ENCODE measurements at regions not wholly inside any gene's neighbourhood (a gene's known extent, or its start where the extent isn't known, plus 50 kb on each side); places are given as distances from the start of the nearest gene placed in this dataset.

- H3K4me3 Mint-ChIP-seq (ENCODE audit: low read depth, unreplicated experiment), result no peak overlapping the region
- TF ChIP-seq CTCF (IDR thresholded peaks at IDR 0.05; ENCODE audit: unreplicated experiment), result no peak
- no peaks in the 10 kb centered on the region for H3K36me3 Mint-ChIP-seq (ENCODE audit: insufficient read depth, unreplicated experiment)
- no peaks in the 10 kb centered on the region for H3K4me1 Mint-ChIP-seq (ENCODE audit: low read depth, unreplicated experiment)
- no peak overlapping the region for H3K27ac Mint-ChIP-seq (ENCODE audit: unreplicated experiment)
- H3K27me3 Mint-ChIP-seq (ENCODE audit: unreplicated experiment), result no peaks in the 10 kb centered on the region
- CTCF ChIA-PET, result no interaction called here
- BruUV-seq (replicated peaks), result no TSS peak
- intact Hi-C loops (cut with micrococcal nuclease; ENCODE audit: unreplicated experiment), result no loop called here
- no peak for DNase-seq
- peaks cover 8% of the 10 kb centered on the region for H3K9me3 Mint-ChIP-seq (ENCODE audit: low read depth, unreplicated experiment)
Measured at GRCh38 chr4:62457356-62457755, 1257.2 kb downstream of the ADGRL3 start.

GRCh38 chr4:62455871-62456270 lies 1255.7 kb downstream of the ADGRL3 start:
- CTCF ChIA-PET, result no interaction called here
- intact Hi-C loops (cut with micrococcal nuclease; ENCODE audit: unreplicated experiment), result no loop called here
- no peaks in the 10 kb centered on the region for H3K27me3 Mint-ChIP-seq (ENCODE audit: unreplicated experiment)
- no peaks in the 10 kb centered on the region for H3K4me1 Mint-ChIP-seq (ENCODE audit: low read depth, unreplicated experiment)
- DNase-seq, result no peak
- H3K27ac Mint-ChIP-seq (ENCODE audit: unreplicated experiment), result no peak overlapping the region
- BruUV-seq (replicated peaks), result no TSS peak
- TF ChIP-seq CTCF (IDR thresholded peaks at IDR 0.05; ENCODE audit: unreplicated experiment), result no peak
- no peak overlapping the region for H3K4me3 Mint-ChIP-seq (ENCODE audit: low read depth, unreplicated experiment)
- H3K36me3 Mint-ChIP-seq (ENCODE audit: insufficient read depth, unreplicated experiment), result no peaks in the 10 kb centered on the region
- peaks cover 8% of the 10 kb centered on the region for H3K9me3 Mint-ChIP-seq (ENCODE audit: low read depth, unreplicated experiment)

GRCh38 chr4:62454535-62454934 lies 1254.4 kb downstream of the ADGRL3 start:
- CTCF ChIA-PET, result no interaction called here
- no peaks in the 10 kb centered on the region for H3K27me3 Mint-ChIP-seq (ENCODE audit: unreplicated experiment)

GRCh38 chr4:62450740-62451139 lies 1250.6 kb downstream of the ADGRL3 start:
- no peaks in the 10 kb centered on the region for H3K27me3 Mint-ChIP-seq (ENCODE audit: unreplicated experiment)
- intact Hi-C loops (cut with micrococcal nuclease; ENCODE audit: unreplicated experiment), result no loop called here
- no peaks in the 10 kb centered on the region for H3K4me1 Mint-ChIP-seq (ENCODE audit: low read depth, unreplicated experiment)
- no peaks in the 10 kb centered on the region for H3K9me3 Mint-ChIP-seq (ENCODE audit: low read depth, unreplicated experiment)
- no TSS peak for BruUV-seq (replicated peaks)
- no peak for DNase-seq
- no peak overlapping the region for H3K27ac Mint-ChIP-seq (ENCODE audit: unreplicated experiment)
- CTCF ChIA-PET, result no interaction called here
- H3K36me3 Mint-ChIP-seq (ENCODE audit: insufficient read depth, unreplicated experiment), result no peaks in the 10 kb centered on the region
- no peak for TF ChIP-seq CTCF (IDR thresholded peaks at IDR 0.05; ENCODE audit: unreplicated experiment)
- H3K4me3 Mint-ChIP-seq (ENCODE audit: low read depth, unreplicated experiment), result no peak overlapping the region

More at GRCh38 chr4:62454535-62454934, 1254.4 kb downstream of the ADGRL3 start:
- Mint-ChIP-seq H3K9me3 (ENCODE audit: low read depth, unreplicated experiment) (peaks cover 2% of the 10 kb centered on the region), H3K4me3 (ENCODE audit: low read depth, unreplicated experiment) (no peak overlapping the region), H3K27ac (ENCODE audit: unreplicated experiment) (no peak overlapping the region), H3K4me1 (ENCODE audit: low read depth, unreplicated experiment) (no peaks in the 10 kb centered on the region), H3K36me3 (ENCODE audit: insufficient read depth, unreplicated experiment) (no peaks in the 10 kb centered on the region)
- no peak for DNase-seq
- no peak for TF ChIP-seq CTCF (IDR thresholded peaks at IDR 0.05; ENCODE audit: unreplicated experiment)
- intact Hi-C loops (cut with micrococcal nuclease; ENCODE audit: unreplicated experiment), result no loop called here
- BruUV-seq (replicated peaks), result no TSS peak

GRCh38 chr4:62449538-62449937 lies 1249.4 kb downstream of the ADGRL3 start:
- Mint-ChIP-seq H3K9me3 (ENCODE audit: low read depth, unreplicated experiment) (peaks cover 2% of the 10 kb centered on the region), H3K27me3 (ENCODE audit: unreplicated experiment) (no peaks in the 10 kb centered on the region), H3K36me3 (ENCODE audit: insufficient read depth, unreplicated experiment) (no peaks in the 10 kb centered on the region), H3K4me1 (ENCODE audit: low read depth, unreplicated experiment) (no peaks in the 10 kb centered on the region), H3K27ac (ENCODE audit: unreplicated experiment) (no peak overlapping the region), H3K4me3 (ENCODE audit: low read depth, unreplicated experiment) (no peak overlapping the region)
- intact Hi-C loops (cut with micrococcal nuclease; ENCODE audit: unreplicated experiment), result no loop called here
- DNase-seq, result no peak
- CTCF ChIA-PET, result no interaction called here
- TF ChIP-seq CTCF (IDR thresholded peaks at IDR 0.05; ENCODE audit: unreplicated experiment), result no peak
- no TSS peak for BruUV-seq (replicated peaks)
